ENCODE measurements at regions not wholly inside any gene's neighbourhood (a gene's known extent, or its start where the extent isn't known, plus 50 kb on each side); places are given as distances from the start of the nearest gene placed in this dataset.

- no peak for TF ChIP-seq CTCF (conservative IDR thresholded peaks at IDR 0.05)
- H3K4me3 Mint-ChIP-seq = no peak overlapping the region
- no peak overlapping the region for H3K27ac Mint-ChIP-seq
- H3K4me1 Mint-ChIP-seq (ENCODE audit: unreplicated experiment) = no peaks in the 10 kb centered on the region
- H3K36me3 Mint-ChIP-seq = no peaks in the 10 kb centered on the region
- peaks cover 3% of the 10 kb centered on the region for H3K27me3 Mint-ChIP-seq
- no peaks in the 10 kb centered on the region for H3K9me3 Mint-ChIP-seq
- DNase-seq (ENCODE audit: extremely low spot score, unreplicated experiment) = no peak
Observed at GRCh38 chr11:111105566-111105965, 140.0 kb upstream of the POU2AF2 start.

- Mint-ChIP-seq H3K27ac (no peak overlapping the region), H3K9me3 (no peaks in the 10 kb centered on the region), H3K4me1 (ENCODE audit: unreplicated experiment) (no peaks in the 10 kb centered on the region), H3K4me3 (no peak overlapping the region), H3K36me3 (no peaks in the 10 kb centered on the region), H3K27me3 (peaks cover 3% of the 10 kb centered on the region)
- DNase-seq (ENCODE audit: extremely low spot score, unreplicated experiment) = no peak
- TF ChIP-seq CTCF (conservative IDR thresholded peaks at IDR 0.05) = no peak
Observed at GRCh38 chr11:111104185-111104584, 141.3 kb upstream of the POU2AF2 start.

- Mint-ChIP-seq H3K9me3 (no peaks in the 10 kb centered on the region), H3K4me3 (no peak overlapping the region), H3K36me3 (no peaks in the 10 kb centered on the region), H3K4me1 (ENCODE audit: unreplicated experiment) (no peaks in the 10 kb centered on the region), H3K27me3 (peaks cover 3% of the 10 kb centered on the region), H3K27ac (no peak overlapping the region)
- DNase-seq (ENCODE audit: extremely low spot score, unreplicated experiment) = no peak
- no peak for TF ChIP-seq CTCF (conservative IDR thresholded peaks at IDR 0.05)
Observed at GRCh38 chr11:111101881-111102280, 143.6 kb upstream of the POU2AF2 start.

- no peak for TF ChIP-seq CTCF (conservative IDR thresholded peaks at IDR 0.05)
- Mint-ChIP-seq H3K27me3 (peaks cover 3% of the 10 kb centered on the region), H3K36me3 (no peaks in the 10 kb centered on the region), H3K9me3 (no peaks in the 10 kb centered on the region), H3K27ac (no peak overlapping the region), H3K4me1 (ENCODE audit: unreplicated experiment) (no peaks in the 10 kb centered on the region), H3K4me3 (no peak overlapping the region)
- DNase-seq (ENCODE audit: extremely low spot score, unreplicated experiment) = no peak
Observed at GRCh38 chr11:111099028-111099713, 146.4 kb upstream of the POU2AF2 start.

GRCh38 chr11:111098091-111098490 is 147.4 kb upstream of the POU2AF2 start:
- H3K36me3 Mint-ChIP-seq = no peaks in the 10 kb centered on the region
- TF ChIP-seq CTCF (conservative IDR thresholded peaks at IDR 0.05) = no peak
- DNase-seq (ENCODE audit: extremely low spot score, unreplicated experiment) = no peak
- H3K4me3 Mint-ChIP-seq = no peak overlapping the region
- H3K9me3 Mint-ChIP-seq = no peaks in the 10 kb centered on the region
- H3K27me3 Mint-ChIP-seq = peaks cover 3% of the 10 kb centered on the region
- no peaks in the 10 kb centered on the region for H3K4me1 Mint-ChIP-seq (ENCODE audit: unreplicated experiment)
- H3K27ac Mint-ChIP-seq = no peak overlapping the region

Data from type B pancreatic cell (in vitro differentiated cells).